Mucosa of descending colon (tissue), 3 donors: ENCODE measurements at regions not wholly inside any gene's neighbourhood (a gene's known extent, or its start where the extent isn't known, plus 50 kb on each side); places are given as distances from the start of the nearest gene placed in this dataset.
"Not testable (repeated sequence)": the region's sequence is repeated elsewhere in the genome, so short reads cannot be mapped to it uniquely, and the experiment has no call there.

Experiments used
- ATAC-seq: fragments of 200-7000 bp; cut with Tn5 transposase; one replicate; pipeline ENCODE4 v1.9.1; 2020; ENCODE audit warnings: mild to moderate bottlenecking, moderate library complexity
- DNase-seq, 3 donors: peaks; one replicate each; pipeline ENCODE4 v3.0.0-alpha.2; 2020
- H3K36me3 ChIP-seq: fragments of 200-600 bp; one replicate; pipeline ENCODE4 v1.8.0; 2021; ENCODE audit warnings: low read depth, mild to moderate bottlenecking
- H3K4me1 ChIP-seq: fragments of 200-600 bp; one replicate; pipeline ENCODE4 v1.8.0; 2021; ENCODE audit warnings: low read depth, mild to moderate bottlenecking
- H3K4me3 ChIP-seq: fragments of 200-600 bp; one replicate; pipeline ENCODE4 v1.8.0; 2021; ENCODE audit warnings: mild to moderate bottlenecking
- H3K9me3 ChIP-seq: fragments of 200-600 bp; one replicate; pipeline ENCODE4 v1.8.0; 2021; ENCODE audit warnings: mild to moderate bottlenecking
- CTCF ChIP-seq: fragments of 200-600 bp; IDR thresholded peaks from one replicate; pipeline ENCODE4 v1.8.0; 2022; ENCODE audit warnings: antibody characterized with exemption, mild to moderate bottlenecking
- intact Hi-C, 2 donors: fragments of 100-400 bp; cut with DNase I in 1 of 2; cut with micrococcal nuclease in 1 of 2; formaldehyde crosslinking; loops; one replicate each; pipeline versions ENCODE4 v1.11.0 to v1.11.1; 2022; cut with DNase I, micrococcal nuclease
- donor health status: DM: no; HTN: no; CAD: no; lungs with moderate emphysema.
- donor health status: DM: no; HTN: no; CAD: no.
- donor health status: DM: no; HTN: yes; CAD: no.

- Histone ChIP-seq H3K4me1 (no peaks in the 10 kb centered on the region), H3K4me3 (no peak overlapping the region), H3K36me3 (no peaks in the 10 kb centered on the region), H3K9me3 (no peaks in the 10 kb centered on the region)
- DNase-seq (peak in 1 of 3 donors; percentile 41), ATAC-seq (peak; percentile 7)
- no peak for TF ChIP-seq CTCF
- intact Hi-C loops, result no loop called here
Measured at GRCh38 chr21:14058566-14058965, 152.2 kb downstream of the LIPI start.

GRCh38 chr21:14057841-14058481 lies 152.8 kb downstream of the LIPI start:
- DNase-seq, H3K4me3 ChIP-seq, H3K4me1 ChIP-seq, H3K9me3 ChIP-seq, intact Hi-C loops, H3K36me3 ChIP-seq: not testable (repeated sequence)
- peak; percentile 23 for ATAC-seq

- DNase-seq, result no peak
- no peaks in the 10 kb centered on the region for H3K4me1 ChIP-seq
- no peak for TF ChIP-seq CTCF
Measured at GRCh38 chr21:14057313-14057712, 153.4 kb downstream of the LIPI start.

GRCh38 chr21:14056771-14057191 lies 154.0 kb downstream of the LIPI start:
- TF ChIP-seq CTCF, result no peak
- Histone ChIP-seq H3K4me3 (no peak overlapping the region), H3K4me1 (no peaks in the 10 kb centered on the region), H3K9me3 (no peaks in the 10 kb centered on the region), H3K36me3 (no peaks in the 10 kb centered on the region)
- DNase-seq, result peak in 1 of 3 donors; percentile 46
- intact Hi-C loops, result no loop called here
- ATAC-seq, result no peak

More at GRCh38 chr21:14057313-14057712, 153.4 kb downstream of the LIPI start:
- no peak overlapping the region for H3K4me3 ChIP-seq
- no peaks in the 10 kb centered on the region for H3K36me3 ChIP-seq
- no peak for ATAC-seq
- intact Hi-C loops, result no loop called here
- no peaks in the 10 kb centered on the region for H3K9me3 ChIP-seq

- H3K36me3 ChIP-seq, H3K4me1 ChIP-seq, ATAC-seq, intact Hi-C loops, H3K9me3 ChIP-seq, H3K4me3 ChIP-seq: not testable (repeated sequence)
- peak in 1 of 3 donors; percentile 33 for DNase-seq
Measured at GRCh38 chr21:14055746-14056515, 154.8 kb downstream of the LIPI start.

- intact Hi-C loops, result no loop called here
- no peak for TF ChIP-seq CTCF
- Histone ChIP-seq H3K4me3 (no peak overlapping the region), H3K4me1 (no peaks in the 10 kb centered on the region), H3K36me3 (no peaks in the 10 kb centered on the region), H3K9me3 (no peaks in the 10 kb centered on the region)
- no peak for ATAC-seq
- DNase-seq, result peak in 1 of 3 donors; percentile 28
Measured at GRCh38 chr21:14054682-14055081, 156.1 kb downstream of the LIPI start.
